Mucosa of descending colon (tissue), 3 donors: ENCODE measurements at regions not wholly inside any gene's neighbourhood (a gene's known extent, or its start where the extent isn't known, plus 50 kb on each side); places are given as distances from the start of the nearest gene placed in this dataset.

Source experiments
- ATAC-seq: fragments of 200-7000 bp; cut with Tn5 transposase; one replicate; pipeline ENCODE4 v1.9.1; 2020; ENCODE audit warnings: mild to moderate bottlenecking, moderate library complexity
- DNase-seq, 3 donors: peaks; one replicate each; pipeline ENCODE4 v3.0.0-alpha.2; 2020
- H3K36me3 ChIP-seq: fragments of 200-600 bp; one replicate; pipeline ENCODE4 v1.8.0; 2021; ENCODE audit warnings: low read depth, mild to moderate bottlenecking
- H3K4me1 ChIP-seq: fragments of 200-600 bp; one replicate; pipeline ENCODE4 v1.8.0; 2021; ENCODE audit warnings: low read depth, mild to moderate bottlenecking
- H3K4me3 ChIP-seq: fragments of 200-600 bp; one replicate; pipeline ENCODE4 v1.8.0; 2021; ENCODE audit warnings: mild to moderate bottlenecking
- H3K9me3 ChIP-seq: fragments of 200-600 bp; one replicate; pipeline ENCODE4 v1.8.0; 2021; ENCODE audit warnings: mild to moderate bottlenecking
- CTCF ChIP-seq: fragments of 200-600 bp; IDR thresholded peaks from one replicate; pipeline ENCODE4 v1.8.0; 2022; ENCODE audit warnings: antibody characterized with exemption, mild to moderate bottlenecking
- intact Hi-C, 2 donors: fragments of 100-400 bp; cut with DNase I in 1 of 2; cut with micrococcal nuclease in 1 of 2; formaldehyde crosslinking; loops; one replicate each; pipeline versions ENCODE4 v1.11.0 to v1.11.1; 2022; cut with DNase I, micrococcal nuclease
- donor health status: DM: no; HTN: no; CAD: no; lungs with moderate emphysema.
- donor health status: DM: no; HTN: no; CAD: no.
- donor health status: DM: no; HTN: yes; CAD: no.

GRCh38 chr6:113701552-113702254, 155.4 kb upstream of the MARCKS start:
- ATAC-seq (peak; percentile 87), DNase-seq (no peak)
- Histone ChIP-seq H3K4me1 (no peaks in the 10 kb centered on the region), H3K4me3 (no peak overlapping the region), H3K36me3 (no peaks in the 10 kb centered on the region), H3K9me3 (no peaks in the 10 kb centered on the region)
- TF ChIP-seq CTCF: no peak
- intact Hi-C loops: no loop called here

DNA sequence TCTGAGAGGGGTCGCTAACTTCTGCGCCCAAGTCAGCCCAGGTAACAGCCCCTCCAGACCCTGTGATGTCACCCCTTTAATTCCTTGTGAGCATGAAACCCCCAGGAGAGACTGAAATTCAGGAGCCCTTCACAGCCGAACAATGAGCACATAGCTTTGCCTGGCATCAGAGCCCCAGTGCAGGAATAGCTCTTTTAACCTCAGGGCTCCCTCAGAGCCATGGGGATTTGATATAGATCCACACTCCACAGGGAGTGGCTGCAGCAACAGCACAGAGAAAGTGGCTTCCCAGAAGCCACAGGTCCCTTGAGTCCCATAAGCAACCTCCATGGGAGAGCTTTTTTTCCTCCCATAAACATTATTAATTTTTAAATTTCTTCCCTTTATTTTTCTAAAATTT, 150.0 kb upstream of the MARCKS start:
- ATAC-seq: no peak
- no peaks in the 10 kb centered on the region for H3K36me3 ChIP-seq
- DNase-seq: no peak
- H3K4me1 ChIP-seq: peaks cover 4% of the 10 kb centered on the region
- no peaks in the 10 kb centered on the region for H3K9me3 ChIP-seq
- no peak for TF ChIP-seq CTCF
- intact Hi-C loops: no loop called here
- no peak overlapping the region for H3K4me3 ChIP-seq

DNA sequence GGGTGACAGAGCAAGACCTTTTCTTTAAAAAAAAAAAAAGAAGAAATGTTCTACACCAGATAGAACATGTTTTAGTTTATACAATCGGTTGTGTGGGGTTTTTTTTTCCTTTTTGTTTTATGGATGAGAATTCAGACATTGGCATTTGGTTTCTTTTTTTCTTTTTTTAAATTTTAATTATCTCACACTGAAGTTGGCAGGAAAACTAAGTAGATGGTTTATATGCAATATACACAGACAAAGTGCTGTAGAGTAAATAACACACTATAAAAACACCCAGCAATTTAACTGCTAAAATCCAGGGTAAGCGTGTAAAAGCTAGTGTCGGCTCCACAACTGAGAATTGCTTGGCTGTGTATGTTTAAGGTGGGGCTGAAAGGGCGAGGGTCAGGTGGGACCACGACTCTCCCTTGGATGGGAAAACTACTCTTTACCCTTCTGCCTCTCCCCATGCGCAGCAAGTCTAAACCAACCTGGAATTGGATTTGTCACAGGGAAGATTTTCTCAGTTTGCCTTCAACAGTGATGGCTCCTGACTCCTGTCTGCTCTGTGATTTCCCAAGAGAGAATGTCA, 147.1 kb upstream of the MARCKS start:
- no peaks in the 10 kb centered on the region for H3K9me3 ChIP-seq
- H3K4me3 ChIP-seq: no peak overlapping the region
- TF ChIP-seq CTCF: no peak
- peak; percentile 93 for ATAC-seq
- H3K36me3 ChIP-seq: no peaks in the 10 kb centered on the region
- DNase-seq: peak in 2 of 3 donors; percentile 51 to 72
- peaks cover 4% of the 10 kb centered on the region for H3K4me1 ChIP-seq
- intact Hi-C loops: no loop called here

DNA sequence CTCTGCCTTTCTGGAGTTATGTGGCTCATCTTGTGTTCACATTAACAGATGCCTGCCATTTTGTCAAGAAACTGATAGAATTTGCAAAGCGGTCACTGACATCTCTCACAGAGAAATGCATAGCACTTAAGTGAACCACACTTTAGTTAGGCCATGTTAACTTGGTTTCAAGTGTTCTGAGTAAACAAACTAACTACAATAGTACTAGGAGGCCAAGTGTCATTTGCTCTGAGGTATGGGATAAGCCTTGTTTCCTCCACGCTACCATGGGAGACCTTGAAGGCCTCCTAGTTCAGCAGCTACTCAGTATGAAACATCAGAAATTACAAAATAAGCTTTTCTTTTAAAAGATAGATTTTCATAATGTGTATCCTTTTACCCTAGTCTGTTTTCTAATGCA, 143.5 kb upstream of the MARCKS start:
- no peaks in the 10 kb centered on the region for H3K9me3 ChIP-seq
- peaks cover 4% of the 10 kb centered on the region for H3K4me1 ChIP-seq
- H3K4me3 ChIP-seq: no peak overlapping the region
- no peak for TF ChIP-seq CTCF
- intact Hi-C loops: no loop called here
- DNase-seq (no peak), ATAC-seq (no peak)
- H3K36me3 ChIP-seq: no peaks in the 10 kb centered on the region

DNA sequence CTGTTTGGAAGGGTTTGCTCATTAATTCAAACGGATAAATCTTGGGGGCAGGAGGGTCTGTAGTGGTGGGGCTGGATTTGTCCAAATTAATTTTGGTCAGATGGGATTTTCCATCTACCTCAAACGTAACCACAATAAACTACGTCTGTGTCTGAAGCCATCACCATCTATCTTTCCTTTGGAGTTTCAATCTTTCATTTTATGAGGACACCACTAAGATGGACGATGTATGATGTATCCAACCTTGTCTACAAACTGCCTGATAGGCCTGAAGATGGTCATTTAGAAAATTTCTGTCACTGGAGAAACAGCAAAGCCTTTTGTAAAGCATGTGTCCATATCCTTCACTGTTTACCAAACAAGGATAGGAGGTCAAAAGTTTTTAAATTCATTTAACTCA, 138.6 kb upstream of the MARCKS start:
- H3K4me3 ChIP-seq: no peak overlapping the region
- no peak for ATAC-seq
- no peak for DNase-seq
- H3K9me3 ChIP-seq: no peaks in the 10 kb centered on the region
- no peaks in the 10 kb centered on the region for H3K4me1 ChIP-seq
- H3K36me3 ChIP-seq: no peaks in the 10 kb centered on the region
- intact Hi-C loops: no loop called here
- TF ChIP-seq CTCF: no peak
